ENCODE measurements at regions not wholly inside any gene's neighbourhood (a gene's known extent, or its start where the extent isn't known, plus 50 kb on each side); places are given as distances from the start of the nearest gene placed in this dataset.

- DNase-seq, result no peak
These were observed 103.1 kb upstream of the ISL1 start for GRCh38 chr5:51279983-51280706.

DNA sequence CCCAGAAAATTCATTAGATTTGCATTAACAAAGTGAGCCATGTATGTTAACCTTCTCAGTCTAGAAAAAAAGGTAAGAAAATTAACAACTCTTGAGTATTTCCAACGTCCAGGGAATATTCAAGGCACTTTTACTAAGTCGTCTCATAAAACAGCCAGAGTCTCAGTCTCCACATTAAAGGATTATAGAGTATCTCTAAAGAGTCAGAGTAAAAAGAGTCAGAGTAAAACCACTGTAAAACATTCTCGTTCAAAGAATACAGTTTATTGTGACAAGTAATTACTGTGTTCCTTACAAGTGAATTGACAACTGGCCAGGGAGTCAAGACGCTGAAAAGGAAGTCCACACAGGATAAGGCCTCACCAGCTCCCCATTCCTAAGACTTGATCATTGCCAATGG is 97.2 kb upstream of the ISL1 start:
- DNase-seq, result no peak

GRCh38 chr5:51302343-51302742 is 80.9 kb upstream of the ISL1 start:
- DNase-seq, result no peak

DNA sequence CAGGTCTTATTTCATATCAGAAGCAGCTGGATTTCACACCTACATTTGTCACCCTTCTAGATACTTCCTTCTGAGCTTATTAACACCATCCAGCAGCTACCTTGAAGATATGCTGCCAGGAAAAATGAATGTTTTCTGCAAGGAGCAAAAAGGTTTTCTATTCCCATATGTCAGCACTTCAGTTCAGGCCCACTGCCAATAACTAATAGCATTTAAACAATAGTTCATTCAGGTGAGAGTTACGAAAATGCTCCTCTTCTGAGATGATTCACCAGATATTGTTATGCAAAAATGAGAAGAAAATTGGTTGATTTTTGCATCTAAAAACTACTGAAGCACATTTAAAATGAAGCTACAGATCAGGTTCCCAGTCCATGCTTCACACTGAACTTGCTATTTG is 56.4 kb upstream of the ISL1 start:
- DNase-seq, result no peak

Data from NCI-H526 treated with DMSO at 0.1 percent for 48 hours (cell line).